Central memory CD8-positive, alpha-beta T cell (primary cell): ENCODE measurements at regions not wholly inside any gene's neighbourhood (a gene's known extent, or its start where the extent isn't known, plus 50 kb on each side); places are given as distances from the start of the nearest gene placed in this dataset.
"Not testable (repeated sequence)": the region's sequence is repeated elsewhere in the genome, so short reads cannot be mapped to it uniquely, and the experiment has no call there.

Experiments
- ATAC-seq: fragments of 150-1000 bp; cut with Tn5 transposase; replicated peaks from 2 replicates; pipeline ENCODE4 v1.10.0; 2022; ENCODE audit warnings: mild to moderate bottlenecking, moderate FRiP score, moderate number of reproducible peaks; ENCODE audit not compliant: poor library complexity, severe bottlenecking; ENCODE audit errors: extremely low read depth
- DNase-seq, 2 donors: peaks; one replicate each; pipeline ENCODE4 v3.0.0; 2021; ENCODE audit warnings: low spot score in 2 of 2
- H3K27ac Mint-ChIP-seq: one replicate; pipeline ENCODE4 v1.8.0; 2022; ENCODE audit warnings: low read depth, mild to moderate bottlenecking, moderate library complexity, mixed read lengths
- H3K27me3 Mint-ChIP-seq: one replicate; pipeline ENCODE4 v1.8.0; 2022; ENCODE audit warnings: mixed read lengths
- H3K36me3 Mint-ChIP-seq: one replicate; pipeline ENCODE4 v1.8.0; 2022; ENCODE audit warnings: mild to moderate bottlenecking, moderate library complexity, mixed read lengths; ENCODE audit not compliant: insufficient read depth
- H3K4me1 Mint-ChIP-seq: one replicate; pipeline ENCODE4 v1.8.0; 2022; ENCODE audit warnings: mixed read lengths
- H3K4me3 Mint-ChIP-seq: one replicate; pipeline ENCODE4 v1.8.0; 2022; ENCODE audit warnings: mild to moderate bottlenecking, moderate library complexity, mixed read lengths
- H3K9me3 Mint-ChIP-seq: one replicate; pipeline ENCODE4 v1.8.0; 2022; ENCODE audit warnings: mixed read lengths

GRCh38 chr15:70512772-70513362, 250.5 kb downstream of the UACA start:
- ATAC-seq (peak; percentile 87), DNase-seq (peak; percentile 38 to 47)
- no peak overlapping the region for H3K4me3 Mint-ChIP-seq
- no peak overlapping the region for H3K27ac Mint-ChIP-seq
- H3K36me3 Mint-ChIP-seq, result peaks cover 2% of the 10 kb centered on the region
- peaks cover 21% of the 10 kb centered on the region for H3K4me1 Mint-ChIP-seq
- H3K9me3 Mint-ChIP-seq, result peaks cover 8% of the 10 kb centered on the region
- H3K27me3 Mint-ChIP-seq, result no peaks in the 10 kb centered on the region

- H3K27me3 Mint-ChIP-seq, DNase-seq, ATAC-seq, H3K36me3 Mint-ChIP-seq, H3K27ac Mint-ChIP-seq, H3K9me3 Mint-ChIP-seq, H3K4me3 Mint-ChIP-seq: not testable (repeated sequence)
- peaks cover 21% of the 10 kb centered on the region for H3K4me1 Mint-ChIP-seq
Observed at GRCh38 chr15:70511972-70512587, 251.3 kb downstream of the UACA start.

- ATAC-seq, result no peak
- Mint-ChIP-seq H3K4me1 (peaks cover 27% of the 10 kb centered on the region), H3K36me3 (no peaks in the 10 kb centered on the region), H3K4me3 (no peak overlapping the region), H3K9me3 (peaks cover 8% of the 10 kb centered on the region), H3K27me3 (no peaks in the 10 kb centered on the region), H3K27ac (no peak overlapping the region)
- DNase-seq, result no peak
Observed at GRCh38 chr15:70510433-70510832, 252.9 kb downstream of the UACA start.

- DNase-seq (no peak), ATAC-seq (no peak)
- Mint-ChIP-seq H3K27me3 (no peaks in the 10 kb centered on the region), H3K36me3 (no peaks in the 10 kb centered on the region), H3K4me3 (no peak overlapping the region), H3K9me3 (peaks cover 8% of the 10 kb centered on the region), H3K27ac (no peak overlapping the region), H3K4me1 (peaks cover 32% of the 10 kb centered on the region)
Observed at GRCh38 chr15:70509731-70510143, 253.6 kb downstream of the UACA start.

GRCh38 chr15:70509282-70509662, 254.1 kb downstream of the UACA start:
- H3K36me3 Mint-ChIP-seq, result peaks cover 2% of the 10 kb centered on the region
- ATAC-seq (no peak), DNase-seq (no peak)
- no peaks in the 10 kb centered on the region for H3K27me3 Mint-ChIP-seq
- no peak overlapping the region for H3K27ac Mint-ChIP-seq
- no peak overlapping the region for H3K4me3 Mint-ChIP-seq
- peaks cover 8% of the 10 kb centered on the region for H3K9me3 Mint-ChIP-seq
- peaks cover 37% of the 10 kb centered on the region for H3K4me1 Mint-ChIP-seq

- H3K4me1 Mint-ChIP-seq, result peaks cover 42% of the 10 kb centered on the region
- no peak overlapping the region for H3K4me3 Mint-ChIP-seq
- no peak for ATAC-seq
Observed at GRCh38 chr15:70508561-70509281, 254.6 kb downstream of the UACA start.

GRCh38 chr15:70507772-70508371, 255.5 kb downstream of the UACA start:
- H3K36me3 Mint-ChIP-seq, result peaks cover 2% of the 10 kb centered on the region
- H3K4me3 Mint-ChIP-seq, result no peak overlapping the region
- peaks cover 51% of the 10 kb centered on the region for H3K4me1 Mint-ChIP-seq
- DNase-seq (no peak), ATAC-seq (no peak)
- peaks cover 8% of the 10 kb centered on the region for H3K9me3 Mint-ChIP-seq
- H3K27me3 Mint-ChIP-seq, result no peaks in the 10 kb centered on the region
- no peak overlapping the region for H3K27ac Mint-ChIP-seq

More at GRCh38 chr15:70508561-70509281, 254.6 kb downstream of the UACA start:
- no peak overlapping the region for H3K27ac Mint-ChIP-seq
- H3K27me3 Mint-ChIP-seq, result no peaks in the 10 kb centered on the region
- no peak for DNase-seq
- peaks cover 2% of the 10 kb centered on the region for H3K36me3 Mint-ChIP-seq
- H3K9me3 Mint-ChIP-seq, result peaks cover 8% of the 10 kb centered on the region

GRCh38 chr15:70505936-70506912, 257.1 kb downstream of the UACA start:
- H3K9me3 Mint-ChIP-seq, result peaks cover 8% of the 10 kb centered on the region
- DNase-seq (no peak), ATAC-seq (no peak)
- no peak overlapping the region for H3K4me3 Mint-ChIP-seq
- H3K27me3 Mint-ChIP-seq, result no peaks in the 10 kb centered on the region
- peaks cover 2% of the 10 kb centered on the region for H3K36me3 Mint-ChIP-seq
- H3K4me1 Mint-ChIP-seq, result peaks cover 60% of the 10 kb centered on the region
- H3K27ac Mint-ChIP-seq, result no peak overlapping the region

GRCh38 chr15:70505411-70505919, 257.9 kb downstream of the UACA start:
- no peak for DNase-seq
- H3K9me3 Mint-ChIP-seq, result peaks cover 4% of the 10 kb centered on the region
- H3K4me3 Mint-ChIP-seq, result peak overlapping the region; percentile 31
- peaks cover 60% of the 10 kb centered on the region for H3K4me1 Mint-ChIP-seq
- no peak overlapping the region for H3K27ac Mint-ChIP-seq
- H3K27me3 Mint-ChIP-seq, result no peaks in the 10 kb centered on the region
- H3K36me3 Mint-ChIP-seq, result peaks cover 2% of the 10 kb centered on the region
- ATAC-seq, result no peak

- no peaks in the 10 kb centered on the region for H3K27me3 Mint-ChIP-seq
- DNase-seq (no peak), ATAC-seq (no peak)
- no peaks in the 10 kb centered on the region for H3K9me3 Mint-ChIP-seq
- peaks cover 2% of the 10 kb centered on the region for H3K36me3 Mint-ChIP-seq
- no peak overlapping the region for H3K27ac Mint-ChIP-seq
- H3K4me1 Mint-ChIP-seq, result peaks cover 58% of the 10 kb centered on the region
- H3K4me3 Mint-ChIP-seq, result peak overlapping the region; percentile 31
Observed at GRCh38 chr15:70504988-70505387, 258.4 kb downstream of the UACA start.

GRCh38 chr15:70504299-70504951, 258.9 kb downstream of the UACA start:
- Mint-ChIP-seq H3K4me1 (peaks cover 52% of the 10 kb centered on the region), H3K4me3 (peak overlapping the region; percentile 31), H3K27me3 (no peaks in the 10 kb centered on the region), H3K27ac (no peak overlapping the region), H3K9me3 (no peaks in the 10 kb centered on the region), H3K36me3 (peaks cover 2% of the 10 kb centered on the region)
- ATAC-seq (no peak), DNase-seq (no peak)
